ENCODE measurements at regions not wholly inside any gene's neighbourhood (a gene's known extent, or its start where the extent isn't known, plus 50 kb on each side); places are given as distances from the start of the nearest gene placed in this dataset.
"Not testable (repeated sequence)": the region's sequence is repeated elsewhere in the genome, so short reads cannot be mapped to it uniquely, and the experiment has no call there.

GRCh38 chr1:101483982-101484688 is 247.3 kb downstream of the S1PR1 start:
- no peak for DNase-seq (ENCODE audit: low spot score)

DNA sequence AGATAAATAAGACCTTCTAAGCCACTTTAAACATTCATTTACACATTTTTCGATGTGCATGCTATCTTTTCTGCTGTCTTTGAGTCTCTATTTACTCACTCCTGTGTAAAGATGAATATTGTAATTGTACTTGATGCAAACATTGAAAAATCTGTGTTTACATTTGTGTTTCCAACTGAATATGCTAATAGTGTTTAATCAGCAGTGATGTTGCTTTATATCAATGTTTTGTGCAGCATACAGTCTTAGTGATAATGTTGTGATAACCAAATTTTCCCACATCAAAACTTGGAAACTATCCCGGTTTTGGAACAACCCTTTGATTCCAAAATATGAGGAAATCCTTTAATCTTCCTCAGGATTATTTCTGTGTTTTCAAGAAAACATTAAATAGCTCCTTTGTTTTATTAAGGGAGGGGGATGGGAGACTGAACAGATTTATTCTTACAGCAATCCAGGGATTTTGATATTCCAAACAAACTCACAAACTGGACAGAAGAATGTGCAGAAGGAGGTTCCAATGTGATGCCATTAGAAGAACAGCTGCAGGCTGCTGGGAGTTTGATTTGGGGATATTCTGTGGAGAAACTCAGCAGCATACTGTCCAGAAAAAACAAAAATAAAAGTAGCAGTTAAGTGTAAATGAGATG is 248.0 kb downstream of the S1PR1 start:
- no peak for DNase-seq (ENCODE audit: low spot score)

DNA sequence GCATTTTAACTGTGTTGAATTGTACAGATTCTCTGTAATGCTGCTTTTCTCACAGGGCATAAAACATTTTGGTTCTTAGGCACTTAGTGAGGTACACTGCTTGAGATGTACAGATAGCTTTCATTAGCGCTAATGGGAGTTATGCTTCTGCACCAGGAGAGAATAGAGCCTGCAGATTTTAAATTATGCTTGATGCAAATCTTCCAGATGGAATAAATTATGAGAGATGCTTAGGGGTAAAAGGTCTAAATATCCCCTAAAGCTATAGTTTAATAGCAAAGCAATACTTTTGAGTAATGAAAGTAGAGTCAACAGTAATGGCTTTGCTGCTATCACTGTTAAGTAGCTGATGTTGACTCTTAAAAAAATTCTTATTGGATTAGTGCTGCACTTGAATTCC is 248.9 kb downstream of the S1PR1 start:
- DNase-seq (ENCODE audit: low spot score), result no peak

- DNase-seq (ENCODE audit: low spot score), result not testable (repeated sequence)
Observed at GRCh38 chr1:101492144-101492543, 255.3 kb downstream of the S1PR1 start.

DNA sequence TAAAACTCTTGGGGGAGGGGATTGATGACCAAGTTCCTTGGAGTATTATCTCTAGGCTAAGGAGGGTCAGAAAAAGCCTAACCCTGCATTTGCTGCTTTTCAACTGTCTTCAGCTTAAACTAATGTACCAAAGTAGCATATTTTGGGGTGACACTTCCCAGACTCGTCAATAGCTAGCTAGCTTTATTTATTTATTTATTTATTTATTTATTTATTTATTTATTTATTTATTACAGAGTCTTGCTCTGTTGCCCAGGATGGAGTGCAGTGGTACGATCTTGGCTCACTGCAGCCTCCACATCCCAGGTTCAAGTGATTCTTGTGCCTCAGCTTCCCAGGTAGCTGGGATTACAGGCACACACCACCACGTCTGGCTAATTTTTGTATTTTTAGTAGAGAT is 257.1 kb downstream of the S1PR1 start:
- not testable (repeated sequence) for DNase-seq (ENCODE audit: low spot score)

DNA sequence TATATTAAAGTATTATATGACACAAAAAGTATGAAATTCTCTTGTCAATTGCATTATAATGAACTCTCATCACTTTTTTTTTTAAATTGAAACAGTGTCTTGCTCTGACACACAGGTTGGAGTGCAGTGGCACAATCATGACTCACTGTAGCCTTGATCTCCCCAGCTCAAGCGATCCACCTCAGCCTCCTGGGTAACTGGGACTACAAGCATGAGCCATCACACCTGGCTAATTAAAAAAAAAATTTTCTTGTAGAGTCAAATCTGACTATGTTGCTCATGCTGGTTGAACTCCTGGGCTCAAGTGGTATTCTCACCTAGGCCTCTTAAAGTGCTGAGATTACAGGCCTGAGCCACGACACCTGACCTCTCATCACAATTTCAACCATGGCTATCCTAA is 259.3 kb downstream of the S1PR1 start:
- DNase-seq (ENCODE audit: low spot score), result no peak

- no peak for DNase-seq (ENCODE audit: low spot score)
Observed at GRCh38 chr1:101497881-101498559, 261.2 kb downstream of the S1PR1 start.

- not testable (repeated sequence) for DNase-seq (ENCODE audit: low spot score)
Observed at GRCh38 chr1:101504106-101504505, 267.3 kb downstream of the S1PR1 start.

GRCh38 chr1:101505240-101505639 is 268.4 kb downstream of the S1PR1 start:
- DNase-seq (ENCODE audit: low spot score), result not testable (repeated sequence)

DNA sequence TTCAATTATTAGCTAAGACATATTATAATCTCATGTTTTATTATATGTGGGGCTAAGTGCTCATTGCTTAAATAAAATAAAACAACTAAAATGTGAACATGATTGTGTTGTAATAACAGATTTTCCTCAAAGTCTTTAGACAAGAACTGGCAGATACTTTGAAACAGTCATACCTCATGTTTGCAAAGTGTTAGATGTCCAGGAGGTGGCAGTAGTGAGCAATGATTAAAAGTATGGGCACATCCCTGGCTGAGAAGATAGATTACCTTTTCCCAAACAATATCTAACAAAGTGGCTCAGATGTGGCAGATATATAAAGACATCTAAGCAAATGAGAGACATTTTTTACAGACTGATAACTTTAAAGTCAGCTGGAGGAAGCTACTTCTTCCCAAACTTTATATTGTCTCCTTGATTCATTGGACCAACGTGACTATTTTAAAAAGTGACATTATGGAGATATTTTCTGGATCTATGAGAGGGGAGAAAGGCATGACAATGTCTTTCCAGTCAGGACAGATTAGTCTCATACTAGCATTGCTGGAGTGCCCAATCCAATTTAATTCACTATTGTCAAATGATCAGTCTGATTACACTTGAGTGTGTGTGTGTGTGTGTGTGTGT is 269.8 kb downstream of the S1PR1 start:
- peak; percentile 60 for DNase-seq (ENCODE audit: low spot score)

DNA sequence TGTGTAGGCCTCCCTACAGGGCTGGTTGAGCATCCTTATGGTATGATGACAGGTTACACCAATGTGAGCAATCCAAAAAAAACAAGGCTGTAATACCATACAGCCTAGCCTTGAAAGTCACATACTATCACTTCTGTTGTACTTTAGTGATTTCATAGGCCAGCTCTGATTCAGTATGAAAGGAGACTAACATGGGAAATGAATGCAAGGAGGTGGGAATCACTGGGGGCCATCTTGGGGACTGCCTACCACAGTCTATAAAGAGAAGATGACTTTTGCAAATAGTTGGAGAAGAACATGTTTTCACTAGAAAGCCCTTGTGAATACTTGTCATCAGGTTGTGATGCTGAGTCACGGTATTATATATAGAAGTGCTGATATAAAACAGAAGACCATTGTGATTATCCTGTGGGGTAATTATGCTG is 270.7 kb downstream of the S1PR1 start:
- no peak for DNase-seq (ENCODE audit: low spot score)

DNA sequence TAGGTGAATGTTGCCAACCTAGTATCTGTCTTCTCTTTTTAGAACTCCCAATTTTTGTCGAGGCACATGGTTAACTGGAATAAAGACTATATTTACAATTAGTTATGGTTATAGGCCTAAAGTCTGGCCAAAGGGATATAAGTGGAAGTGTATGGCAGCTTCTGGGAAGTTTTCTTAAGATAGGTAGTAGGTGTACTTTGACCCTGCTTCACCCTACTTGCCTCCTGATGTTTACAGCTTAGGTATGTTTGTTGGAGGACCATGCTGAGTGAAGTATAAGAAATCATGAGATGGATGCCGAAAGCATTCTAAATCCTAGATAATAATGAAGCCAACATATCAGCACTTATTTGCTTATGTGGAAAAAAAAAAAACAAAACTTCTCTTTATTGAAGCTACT is 272.1 kb downstream of the S1PR1 start:
- DNase-seq (ENCODE audit: low spot score), result no peak

DNA sequence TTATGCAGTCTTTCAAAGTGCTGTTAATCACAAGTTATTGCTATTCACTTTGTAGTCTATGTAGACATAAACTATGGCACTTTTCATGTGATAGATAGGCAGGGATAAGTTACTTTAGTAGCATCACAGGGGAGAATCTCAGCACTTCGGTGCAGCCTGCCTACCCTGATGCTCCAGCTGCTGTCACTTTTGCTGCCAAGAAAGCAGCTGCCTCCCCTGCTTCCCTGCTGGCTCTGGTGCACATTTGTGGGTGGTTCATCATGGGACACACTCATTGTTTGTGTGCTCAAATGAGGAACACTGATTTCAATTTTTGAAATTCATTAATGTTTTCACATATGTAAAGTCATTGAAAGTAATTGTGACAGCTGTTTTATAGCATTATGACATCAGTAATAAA is 272.6 kb downstream of the S1PR1 start:
- no peak for DNase-seq (ENCODE audit: low spot score)

DNA sequence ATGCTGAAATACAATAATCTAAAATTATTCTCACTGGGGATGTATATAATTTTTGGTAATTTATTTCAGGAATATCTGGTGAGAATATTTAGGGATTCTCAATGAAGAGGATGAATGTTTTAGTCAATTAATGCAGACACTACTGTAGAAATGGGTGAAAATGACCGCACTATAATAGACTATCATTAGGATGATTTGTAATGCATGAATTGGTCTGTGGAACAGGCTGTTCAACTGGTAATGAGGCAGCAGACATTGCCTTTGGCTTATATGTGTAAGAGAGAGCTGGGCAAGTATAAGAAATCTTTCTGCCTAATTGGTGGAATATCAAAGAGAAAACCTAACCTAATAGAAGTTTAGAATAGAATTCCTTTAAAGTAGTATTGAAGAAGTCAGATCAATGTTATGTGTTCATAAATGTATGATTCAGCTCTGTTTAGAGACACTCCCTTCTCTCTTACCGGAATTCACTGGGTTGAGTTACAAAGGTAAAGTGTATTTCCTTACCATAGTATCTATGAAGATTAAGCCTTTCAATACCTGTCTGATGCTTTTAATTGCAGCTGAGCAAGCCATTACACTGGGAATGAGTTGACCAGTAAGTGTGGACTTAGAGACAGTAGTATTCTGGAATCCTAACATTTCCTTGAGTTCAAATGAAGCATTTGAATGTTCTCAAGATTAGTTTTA is 274.5 kb downstream of the S1PR1 start:
- DNase-seq (ENCODE audit: low spot score), result no peak

GRCh38 chr1:101520302-101520701 is 283.5 kb downstream of the S1PR1 start:
- DNase-seq (ENCODE audit: low spot score), result peak; percentile 58

- no peak for DNase-seq (ENCODE audit: low spot score)
Observed at GRCh38 chr1:101522486-101522885, 285.7 kb downstream of the S1PR1 start.

DNA sequence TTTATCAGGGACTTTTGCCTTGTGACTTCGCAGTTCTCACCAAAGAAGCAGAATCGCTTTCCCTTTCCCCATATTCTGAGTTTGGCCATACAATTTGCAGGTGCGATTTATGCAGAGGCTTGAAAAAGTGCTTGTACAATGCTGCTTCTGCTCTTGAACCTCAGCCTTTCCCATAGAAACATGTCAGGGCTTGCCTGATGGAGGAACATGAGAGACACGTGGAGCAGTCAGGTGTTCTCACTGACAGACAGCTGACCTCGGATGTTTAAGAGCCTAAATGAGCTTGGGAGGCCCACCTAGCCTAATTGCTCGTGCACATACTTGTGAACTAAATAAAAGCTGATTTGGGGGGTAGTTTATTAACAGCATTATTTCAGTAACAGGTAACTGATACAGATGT is 290.0 kb downstream of the S1PR1 start:
- no peak for DNase-seq (ENCODE audit: low spot score)

- DNase-seq (ENCODE audit: low spot score), result no peak
Observed at GRCh38 chr1:101532377-101532776, 295.6 kb downstream of the S1PR1 start.

DNA sequence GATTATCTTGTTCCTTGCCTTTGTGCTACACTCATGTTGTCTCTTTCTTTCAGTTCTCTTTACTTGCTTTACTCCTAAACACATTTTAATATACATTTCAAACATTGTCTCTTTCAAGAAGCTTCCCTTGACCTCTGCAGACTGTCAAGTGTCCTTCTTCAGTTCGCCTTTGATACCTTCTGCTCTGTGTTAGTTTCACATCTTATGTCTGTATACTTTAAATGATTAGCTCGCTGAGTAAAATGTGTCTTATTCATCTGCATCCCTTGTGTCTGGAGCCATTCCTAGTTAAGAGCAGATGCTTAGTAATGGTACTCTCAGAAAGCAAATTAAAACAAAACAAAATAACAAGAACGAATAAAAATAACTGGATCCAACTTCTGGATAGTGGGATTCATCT is 303.3 kb downstream of the S1PR1 start:
- DNase-seq (ENCODE audit: low spot score), result no peak

GRCh38 chr1:101546885-101547284 is 310.1 kb downstream of the S1PR1 start:
- no peak for DNase-seq (ENCODE audit: low spot score)

DNA sequence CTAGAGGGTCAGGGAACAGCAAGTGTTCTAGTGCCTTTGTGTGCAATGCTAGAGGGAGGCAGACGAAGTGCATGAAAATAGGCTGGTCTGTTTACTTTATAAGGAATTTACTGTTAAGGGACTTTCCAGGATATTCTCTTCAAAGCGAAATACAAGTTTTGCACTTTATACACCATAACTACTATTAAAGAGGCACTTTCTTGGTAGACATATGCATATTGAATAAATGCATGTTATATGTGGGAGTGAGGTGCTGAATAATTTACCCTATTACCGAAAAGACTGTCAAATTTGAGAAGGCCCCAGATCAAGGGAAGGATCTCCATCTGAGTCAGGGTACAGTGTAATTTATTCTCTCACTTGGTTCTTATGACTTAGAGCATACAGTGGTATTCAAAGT is 310.5 kb downstream of the S1PR1 start:
- DNase-seq (ENCODE audit: low spot score), result no peak

DNA sequence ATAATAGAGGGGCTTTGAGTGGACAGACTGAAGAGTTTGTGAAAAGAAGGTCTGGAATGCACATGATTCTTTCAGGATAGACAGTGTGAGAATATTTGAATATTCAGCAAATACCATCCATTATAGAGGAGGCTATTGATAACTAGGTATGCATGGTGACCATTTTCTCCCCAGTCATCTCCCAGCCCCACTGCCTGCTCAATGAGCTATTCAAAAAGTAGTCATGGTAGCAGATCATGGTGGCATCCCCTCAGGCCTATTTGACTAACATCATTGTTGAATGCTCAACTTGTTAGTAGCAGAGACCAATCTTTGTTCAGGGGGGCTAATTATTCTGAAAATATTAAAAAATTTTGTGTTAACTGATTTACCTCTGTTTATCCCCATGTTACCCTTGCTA is 311.6 kb downstream of the S1PR1 start:
- DNase-seq (ENCODE audit: low spot score), result no peak

Data from GM03348 (cell line).